Liver (tissue), 3 donors: ENCODE measurements at regions not wholly inside any gene's neighbourhood (a gene's known extent, or its start where the extent isn't known, plus 50 kb on each side); places are given as distances from the start of the nearest gene placed in this dataset.

Source experiments
- CTCF ChIP-seq: fragments of 150-350 bp; IDR thresholded peaks from 2 replicates; pipeline ENCODE4 v1.5.1; 2017; ENCODE audit warnings: improper control_type of control experiment, low read depth, low read length; ENCODE audit not compliant: missing input control
- JUND ChIP-seq, 2 donors: IDR thresholded peaks; 2 replicates each; pipeline ENCODE4 v1.6.1; 2016; ENCODE audit warnings: antibody characterized with exemption in 2 of 2
- MAX ChIP-seq: IDR thresholded peaks from 2 replicates; pipeline ENCODE4 v1.6.1; 2016; ENCODE audit warnings: antibody characterized with exemption
- REST ChIP-seq: IDR thresholded peaks from 2 replicates; pipeline ENCODE4 v1.6.1; 2016; ENCODE audit warnings: antibody characterized with exemption, mild to moderate bottlenecking
- donor health status: healthy.
- donor health status: healthy.

GRCh38 chr6:71077655-71078054 is 120.8 kb upstream of the B3GAT2 start:
- TF ChIP-seq CTCF (no peak), MAX (no peak), REST (no peak), JUND (IDR thresholded peaks at IDR 0.05) (no peak)
